ENCODE measurements at regions not wholly inside any gene's neighbourhood (a gene's known extent, or its start where the extent isn't known, plus 50 kb on each side); places are given as distances from the start of the nearest gene placed in this dataset.

- TF ChIP-seq CTCF (IDR thresholded peaks at IDR 0.05): peak; percentile 26; the same call in 1 of the 2 replicates
Measured at GRCh38 chr14:23895480-23895879, 58.1 kb upstream of the DHRS4 start.

- TF ChIP-seq CTCF (IDR thresholded peaks at IDR 0.05): no peak
Measured at GRCh38 chr14:23896609-23897153, 56.9 kb upstream of the DHRS4 start.

- no peak for TF ChIP-seq CTCF (IDR thresholded peaks at IDR 0.05)
Measured at GRCh38 chr14:23899788-23900187, 53.8 kb upstream of the DHRS4 start.

- no peak for TF ChIP-seq CTCF (IDR thresholded peaks at IDR 0.05)
Measured at GRCh38 chr14:23903442-23903841, 50.1 kb upstream of the DHRS4 start.
